KMS-11 (cell line): ENCODE measurements at regions not wholly inside any gene's neighbourhood (a gene's known extent, or its start where the extent isn't known, plus 50 kb on each side); places are given as distances from the start of the nearest gene placed in this dataset.

Experiments
- H2AFZ ChIP-seq: fragments of 200-600 bp; sonication (generic); 2 replicates; pipeline ENCODE4 v1.6.1; 2016; ENCODE audit warnings: antibody characterized with exemption, mixed run types, low read depth
- H3K27ac ChIP-seq: fragments of 200-600 bp; sonication (generic); 2 replicates; pipeline ENCODE4 v1.6.1; 2016; ENCODE audit warnings: mild to moderate bottlenecking, mixed run types
- H3K27me3 ChIP-seq: fragments of 200-600 bp; sonication (generic); 2 replicates; pipeline ENCODE4 v1.6.1; 2017; ENCODE audit warnings: mild to moderate bottlenecking, low read depth, mixed run types, moderate library complexity; ENCODE audit not compliant: insufficient read depth
- H3K36me3 ChIP-seq: fragments of 200-600 bp; sonication (generic); 2 replicates; pipeline ENCODE4 v1.6.1; 2017; ENCODE audit warnings: mild to moderate bottlenecking, mixed run types; ENCODE audit not compliant: insufficient read depth
- H3K4me1 ChIP-seq: fragments of 200-600 bp; sonication (generic); 2 replicates; pipeline ENCODE4 v1.6.1; 2016; ENCODE audit warnings: mild to moderate bottlenecking, low read depth, mixed run types; ENCODE audit not compliant: poor library complexity, severe bottlenecking
- H3K4me2 ChIP-seq: fragments of 200-600 bp; sonication (generic); 2 replicates; pipeline ENCODE4 v1.7.0; 2016; ENCODE audit warnings: mild to moderate bottlenecking, mixed run types
- H3K4me3 ChIP-seq: fragments of 200-600 bp; sonication (generic); IDR thresholded peaks from 2 replicates; pipeline ENCODE4 v1.6.1; 2017; ENCODE audit warnings: low read depth, low read length, mixed read lengths; ENCODE audit not compliant: insufficient read depth
- H3K79me2 ChIP-seq: fragments of 200-600 bp; sonication (generic); 2 replicates; pipeline ENCODE4 v1.6.1; 2016; ENCODE audit warnings: low read depth, mixed run types; ENCODE audit not compliant: insufficient read depth
- H3K9ac ChIP-seq: fragments of 200-600 bp; sonication (generic); 2 replicates; pipeline ENCODE4 v1.6.1; 2016; ENCODE audit warnings: mild to moderate bottlenecking, mixed run types
- H4K20me1 ChIP-seq: fragments of 200-600 bp; sonication (generic); 2 replicates; pipeline ENCODE4 v1.6.1; 2016; ENCODE audit warnings: mild to moderate bottlenecking, mixed run types; ENCODE audit not compliant: insufficient read depth
- TF ChIP-seq, protein P1 (sequence below): fragments of 200-600 bp; sonication (generic); conservative IDR thresholded peaks from 2 replicates; pipeline ENCODE4 v1.6.1; 2017; ENCODE audit warnings: low read depth, mild to moderate bottlenecking, antibody characterized with exemption, low read length, moderate library complexity, mixed read lengths

DNA sequence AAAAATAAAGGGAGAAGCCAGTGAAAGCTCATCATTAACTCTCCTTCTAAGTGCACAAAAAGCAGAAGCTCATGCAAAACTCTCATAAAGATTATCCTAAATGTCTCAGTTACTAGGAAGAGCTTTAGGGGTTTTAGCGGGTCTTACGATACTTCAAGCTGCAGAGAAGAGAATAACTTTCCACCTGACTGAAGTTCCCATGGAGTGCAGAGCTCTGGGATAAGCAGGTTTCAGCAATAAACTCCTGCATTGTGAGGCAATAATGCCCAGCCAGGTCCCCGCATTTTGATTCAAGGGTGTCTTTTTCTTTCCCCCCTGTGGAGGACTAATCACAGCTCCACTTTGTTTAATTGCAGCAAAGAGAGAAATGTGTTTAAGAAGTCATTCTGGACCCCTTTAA is 241.9 kb upstream of the SP8 start:
- Histone ChIP-seq H3K79me2 (no peaks in the 10 kb centered on the region), H3K9ac (no peak overlapping the region), H4K20me1 (no peaks in the 10 kb centered on the region), H3K27me3 (no peaks in the 10 kb centered on the region), H3K36me3 (no peaks in the 10 kb centered on the region), H2AFZ (no peak overlapping the region), H3K4me3 (no peak overlapping the region), H3K4me2 (no peak overlapping the region), H3K27ac (no peak overlapping the region), H3K4me1 (no peaks in the 10 kb centered on the region)
- TF ChIP-seq, protein P1, sequence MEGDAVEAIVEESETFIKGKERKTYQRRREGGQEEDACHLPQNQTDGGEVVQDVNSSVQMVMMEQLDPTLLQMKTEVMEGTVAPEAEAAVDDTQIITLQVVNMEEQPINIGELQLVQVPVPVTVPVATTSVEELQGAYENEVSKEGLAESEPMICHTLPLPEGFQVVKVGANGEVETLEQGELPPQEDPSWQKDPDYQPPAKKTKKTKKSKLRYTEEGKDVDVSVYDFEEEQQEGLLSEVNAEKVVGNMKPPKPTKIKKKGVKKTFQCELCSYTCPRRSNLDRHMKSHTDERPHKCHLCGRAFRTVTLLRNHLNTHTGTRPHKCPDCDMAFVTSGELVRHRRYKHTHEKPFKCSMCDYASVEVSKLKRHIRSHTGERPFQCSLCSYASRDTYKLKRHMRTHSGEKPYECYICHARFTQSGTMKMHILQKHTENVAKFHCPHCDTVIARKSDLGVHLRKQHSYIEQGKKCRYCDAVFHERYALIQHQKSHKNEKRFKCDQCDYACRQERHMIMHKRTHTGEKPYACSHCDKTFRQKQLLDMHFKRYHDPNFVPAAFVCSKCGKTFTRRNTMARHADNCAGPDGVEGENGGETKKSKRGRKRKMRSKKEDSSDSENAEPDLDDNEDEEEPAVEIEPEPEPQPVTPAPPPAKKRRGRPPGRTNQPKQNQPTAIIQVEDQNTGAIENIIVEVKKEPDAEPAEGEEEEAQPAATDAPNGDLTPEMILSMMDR, result no peak

DNA sequence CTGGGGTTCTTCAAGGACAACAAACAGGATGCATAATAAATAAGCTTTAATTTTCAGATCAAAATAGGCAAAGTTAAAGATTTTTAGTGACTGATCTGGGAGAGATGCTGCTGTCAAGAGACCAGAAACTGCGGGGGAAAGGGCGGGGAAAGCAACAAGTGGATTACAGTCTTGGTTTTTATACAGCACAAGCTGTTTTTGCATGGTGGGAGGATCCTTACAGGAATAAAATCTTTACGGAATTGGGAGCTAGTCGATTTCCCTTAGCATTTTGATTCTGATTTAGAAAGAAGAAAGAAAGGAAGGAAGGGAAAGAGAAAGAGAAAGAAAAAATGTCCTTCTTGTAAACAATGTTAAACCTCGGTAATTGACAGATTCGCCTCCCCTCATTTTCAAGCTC is 242.3 kb upstream of the SP8 start:
- no peaks in the 10 kb centered on the region for H3K27me3 ChIP-seq
- H3K36me3 ChIP-seq, result no peaks in the 10 kb centered on the region
- H3K9ac ChIP-seq, result no peak overlapping the region
- H3K4me2 ChIP-seq, result no peak overlapping the region
- H3K4me1 ChIP-seq, result no peaks in the 10 kb centered on the region
- no peaks in the 10 kb centered on the region for H3K79me2 ChIP-seq
- H3K27ac ChIP-seq, result no peak overlapping the region
- TF ChIP-seq, protein P1, result no peak
- H4K20me1 ChIP-seq, result no peaks in the 10 kb centered on the region
- H3K4me3 ChIP-seq, result no peak overlapping the region
- H2AFZ ChIP-seq, result no peak overlapping the region

DNA sequence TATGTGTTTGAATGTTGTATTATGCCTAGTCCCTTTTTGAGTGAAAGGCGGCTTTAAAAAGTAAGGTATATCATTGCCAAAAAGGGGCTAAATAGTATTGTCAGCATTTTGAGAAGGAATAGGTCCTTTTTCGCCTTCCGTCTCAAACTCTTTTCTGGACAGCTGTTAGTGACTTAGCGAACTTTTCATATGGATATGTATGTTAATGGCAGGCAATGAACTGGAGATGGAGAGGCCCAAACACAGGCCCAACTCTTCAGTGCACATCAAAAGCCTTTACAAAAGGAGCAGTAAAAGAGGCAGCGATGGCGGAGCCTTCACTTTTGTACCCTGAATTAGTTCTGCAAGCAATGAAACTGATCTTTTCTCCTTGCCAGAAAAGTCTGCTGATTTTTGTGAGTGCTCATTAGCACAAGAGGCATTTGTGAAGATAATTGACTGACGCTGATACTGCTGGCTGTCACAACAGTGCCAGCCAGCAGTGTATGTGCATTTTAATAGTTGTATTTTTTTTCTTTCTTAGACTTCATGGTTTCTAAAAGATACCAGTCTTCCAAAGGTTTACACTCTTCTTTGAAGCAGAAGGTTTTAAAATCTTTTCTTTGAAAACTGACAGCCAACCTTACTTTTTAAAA is 243.7 kb upstream of the SP8 start:
- Histone ChIP-seq H3K36me3 (no peaks in the 10 kb centered on the region), H3K27me3 (no peaks in the 10 kb centered on the region), H3K4me1 (no peaks in the 10 kb centered on the region), H3K4me3 (no peak overlapping the region), H3K9ac (no peak overlapping the region), H3K4me2 (no peak overlapping the region), H3K79me2 (no peaks in the 10 kb centered on the region), H2AFZ (no peak overlapping the region), H4K20me1 (no peaks in the 10 kb centered on the region), H3K27ac (no peak overlapping the region)
- TF ChIP-seq, protein P1, result no peak

DNA sequence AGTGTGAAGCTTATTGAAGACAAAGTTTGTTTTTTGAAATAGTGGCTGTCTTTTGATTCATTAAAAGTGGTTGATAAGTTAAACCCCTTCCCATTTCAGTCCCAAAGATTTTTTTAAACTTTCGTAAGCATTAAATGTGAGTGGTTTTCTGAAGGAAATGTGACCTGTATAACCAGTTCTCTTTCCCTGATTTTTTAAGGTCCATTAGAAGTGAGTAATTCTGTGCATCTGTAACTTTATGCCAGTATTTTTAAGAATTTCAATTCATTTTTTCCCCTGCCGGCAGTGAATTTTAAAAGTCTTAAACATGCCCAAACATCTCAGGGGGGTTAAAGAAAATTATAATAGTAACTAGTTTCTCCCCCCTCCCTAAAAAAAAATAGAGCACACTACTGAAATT is 254.6 kb upstream of the SP8 start:
- no peak overlapping the region for H3K9ac ChIP-seq
- no peaks in the 10 kb centered on the region for H3K36me3 ChIP-seq
- no peaks in the 10 kb centered on the region for H3K79me2 ChIP-seq
- H3K27ac ChIP-seq, result no peak overlapping the region
- no peaks in the 10 kb centered on the region for H4K20me1 ChIP-seq
- H3K4me2 ChIP-seq, result no peak overlapping the region
- TF ChIP-seq, protein P1, result no peak
- no peak overlapping the region for H3K4me3 ChIP-seq
- no peak overlapping the region for H2AFZ ChIP-seq
- H3K27me3 ChIP-seq, result no peaks in the 10 kb centered on the region
- H3K4me1 ChIP-seq, result no peaks in the 10 kb centered on the region
